Neural cell (in vitro differentiated cells): ENCODE measurements at regions not wholly inside any gene's neighbourhood (a gene's known extent, or its start where the extent isn't known, plus 50 kb on each side); places are given as distances from the start of the nearest gene placed in this dataset.

Source experiments
- H2AFZ ChIP-seq: fragments of 200-600, 300-800 bp; sonication (generic), shearing (Covaris generic); 2 replicates; pipeline ENCODE4 v1.6.0; 2014; ENCODE audit warnings: low read depth, mild to moderate bottlenecking, antibody characterized with exemption, low read length, moderate library complexity
- H3F3A ChIP-seq: fragments of 200-600 bp; shearing (Covaris generic); 2 replicates; pipeline ENCODE4 v1.6.1; 2016; ENCODE audit warnings: mild to moderate bottlenecking, moderate library complexity, mixed read lengths, antibody characterized with exemption, low read length; ENCODE audit not compliant: insufficient read depth, poor library complexity, severe bottlenecking
- H3K27ac ChIP-seq: fragments of 200-600, 300-800 bp; sonication (generic), shearing (Covaris generic); 2 replicates; pipeline ENCODE4 v1.5.1; 2014; ENCODE audit warnings: mild to moderate bottlenecking, low read length, moderate library complexity
- H3K27me3 ChIP-seq: fragments of 300-800, 200-600 bp; sonication (generic), shearing (Covaris generic); 2 replicates; pipeline ENCODE4 v1.6.0; 2014; ENCODE audit warnings: mild to moderate bottlenecking, low read depth, low read length, moderate library complexity; ENCODE audit not compliant: insufficient read depth
- H3K36me3 ChIP-seq: fragments of 300-800, 200-600 bp; sonication (generic), shearing (Covaris generic); 2 replicates; pipeline ENCODE4 v1.5.1; 2014; ENCODE audit warnings: mild to moderate bottlenecking, antibody characterized with exemption, low read length, moderate library complexity; ENCODE audit not compliant: insufficient read depth
- H3K4me2 ChIP-seq: fragments of 300-800, 200-600 bp; sonication (generic), shearing (Covaris generic); 2 replicates; pipeline ENCODE4 v1.6.0; 2014; ENCODE audit warnings: mild to moderate bottlenecking, low read length
- H3K4me3 ChIP-seq: fragments of 300-800, 200-600 bp; sonication (generic), shearing (Covaris generic); 2 replicates; pipeline ENCODE4 v1.5.1; 2014; ENCODE audit warnings: mild to moderate bottlenecking, low read length, moderate library complexity
- H3K79me2 ChIP-seq: fragments of 200-600 bp; shearing (Covaris generic); replicated peaks from 2 replicates; pipeline ENCODE4 v1.6.0; 2014; ENCODE audit warnings: mild to moderate bottlenecking, low read length, moderate library complexity; ENCODE audit not compliant: insufficient read depth
- H3K9ac ChIP-seq: fragments of 300-800, 200-600 bp; sonication (generic), shearing (Covaris generic); 2 replicates; pipeline ENCODE4 v1.6.1; 2016; ENCODE audit warnings: mild to moderate bottlenecking, low read length, mixed read lengths
- H3K9me2 ChIP-seq: fragments of 200-600 bp; shearing (Covaris generic); 2 replicates; pipeline ENCODE4 v1.6.1; 2016; ENCODE audit warnings: mild to moderate bottlenecking, low read length, mixed read lengths; ENCODE audit not compliant: insufficient read depth
- H3K9me3 ChIP-seq: fragments of 200-600, 300-800 bp; sonication (generic), shearing (Covaris generic); 2 replicates; pipeline ENCODE4 v1.6.1; 2016; ENCODE audit warnings: mild to moderate bottlenecking, mixed run types, low read length, moderate library complexity, mixed read lengths
- H4K20me1 ChIP-seq: fragments of 200-600 bp; shearing (Covaris generic); 2 replicates; pipeline ENCODE4 v1.6.1; 2016; ENCODE audit warnings: mild to moderate bottlenecking, mixed run types; ENCODE audit not compliant: insufficient read depth
- CTCF ChIP-seq: fragments of 450-650 bp; IDR thresholded peaks from 2 replicates; pipeline ENCODE4 v1.5.1; 2014; ENCODE audit warnings: antibody characterized with exemption, mild to moderate bottlenecking, moderate library complexity; ENCODE audit not compliant: poor library complexity, severe bottlenecking
- EP300 ChIP-seq: fragments of 450-650 bp; conservative IDR thresholded peaks from 2 replicates; pipeline ENCODE4 v1.6.1; 2014; ENCODE audit warnings: antibody characterized with exemption, mild to moderate bottlenecking, moderate library complexity; ENCODE audit not compliant: poor library complexity, severe bottlenecking
- EZH2 ChIP-seq: fragments of 200-600, 300-800 bp; shearing (Covaris generic), sonication (generic); IDR thresholded peaks from 2 replicates; pipeline ENCODE4 v1.6.1; 2014; ENCODE audit warnings: antibody characterized with exemption, low read length, borderline replicate concordance, mild to moderate bottlenecking; ENCODE audit not compliant: insufficient read depth, poor library complexity, severe bottlenecking
- MXI1 ChIP-seq: fragments of 450-650 bp; conservative IDR thresholded peaks from 2 replicates; pipeline ENCODE4 v1.6.1; 2014; ENCODE audit warnings: antibody characterized with exemption, mild to moderate bottlenecking; ENCODE audit not compliant: poor library complexity, severe bottlenecking
- POLR2AphosphoS5 ChIP-seq: IDR thresholded peaks from 2 replicates; pipeline ENCODE4 v1.6.1; 2012
- RAD21 ChIP-seq: fragments of 450-650 bp; conservative IDR thresholded peaks from 2 replicates; pipeline ENCODE4 v1.6.1; 2014; ENCODE audit warnings: antibody characterized with exemption, mild to moderate bottlenecking, moderate library complexity
- REST ChIP-seq: IDR thresholded peaks from 2 replicates; pipeline ENCODE4 v1.6.1; 2012; ENCODE audit warnings: borderline replicate concordance
- SMC3 ChIP-seq: fragments of 450-650 bp; conservative IDR thresholded peaks from 2 replicates; pipeline ENCODE4 v1.6.1; 2014; ENCODE audit warnings: antibody characterized with exemption, mild to moderate bottlenecking, moderate library complexity; ENCODE audit not compliant: poor library complexity
- TAF1 ChIP-seq: IDR thresholded peaks from 2 replicates; pipeline ENCODE4 v1.6.1; 2012; ENCODE audit warnings: low read depth

- no peak overlapping the region for H3K4me2 ChIP-seq
- H2AFZ ChIP-seq = no peak overlapping the region
- no peaks in the 10 kb centered on the region for H3F3A ChIP-seq
- H3K79me2 ChIP-seq = no peaks in the 10 kb centered on the region
- TF ChIP-seq SMC3 (no peak), MXI1 (no peak), REST (no peak), EZH2 (no peak), RAD21 (no peak), EP300 (no peak), CTCF (no peak), TAF1 (no peak), POLR2AphosphoS5 (no peak)
- H4K20me1 ChIP-seq = no peaks in the 10 kb centered on the region
- H3K9me2 ChIP-seq = no peaks in the 10 kb centered on the region
- H3K9me3 ChIP-seq = no peaks in the 10 kb centered on the region
- H3K4me3 ChIP-seq = no peak overlapping the region
- H3K27ac ChIP-seq = no peak overlapping the region
- H3K36me3 ChIP-seq = no peaks in the 10 kb centered on the region
- no peaks in the 10 kb centered on the region for H3K27me3 ChIP-seq
- H3K9ac ChIP-seq = no peak overlapping the region
Measured at GRCh38 chr6:148671085-148671484, 75.7 kb upstream of the UST start.

- Histone ChIP-seq H3K9me2 (no peaks in the 10 kb centered on the region), H3K4me2 (no peak overlapping the region), H3K27ac (no peak overlapping the region), H3K27me3 (no peaks in the 10 kb centered on the region), H2AFZ (no peak overlapping the region), H3K4me3 (no peak overlapping the region), H3K9me3 (no peaks in the 10 kb centered on the region), H3K36me3 (no peaks in the 10 kb centered on the region), H3K9ac (no peak overlapping the region), H3F3A (no peaks in the 10 kb centered on the region), H4K20me1 (no peaks in the 10 kb centered on the region), H3K79me2 (no peaks in the 10 kb centered on the region)
- TF ChIP-seq TAF1 = no peak
- no peak for TF ChIP-seq EZH2
Measured at GRCh38 chr6:148671952-148672351, 74.9 kb upstream of the UST start.

GRCh38 chr6:148674306-148674705 lies 72.5 kb upstream of the UST start:
- Histone ChIP-seq H3K4me3 (no peak overlapping the region), H3K9ac (no peak overlapping the region), H3K27me3 (no peaks in the 10 kb centered on the region), H3K27ac (no peak overlapping the region), H3K4me2 (no peak overlapping the region), H3F3A (no peaks in the 10 kb centered on the region), H3K9me2 (no peaks in the 10 kb centered on the region), H3K36me3 (no peaks in the 10 kb centered on the region), H2AFZ (no peak overlapping the region), H3K9me3 (no peaks in the 10 kb centered on the region), H4K20me1 (no peaks in the 10 kb centered on the region), H3K79me2 (no peaks in the 10 kb centered on the region)
- TF ChIP-seq POLR2AphosphoS5 (no peak), EP300 (no peak), RAD21 (no peak), TAF1 (no peak), REST (no peak), SMC3 (no peak), MXI1 (no peak), EZH2 (no peak)
